Tibial nerve (tissue), 3 donors: ENCODE measurements at regions not wholly inside any gene's neighbourhood (a gene's known extent, or its start where the extent isn't known, plus 50 kb on each side); places are given as distances from the start of the nearest gene placed in this dataset.

Experiments
- CTCF ChIP-seq, 5 experiments: fragments of 200-600 bp in 3 of 5; fragments of 450-650 bp in 2 of 5; sonication (generic) in 3 of 5; IDR thresholded peaks; one replicate each; pipeline ENCODE4 v1.5.1; 2016 to 2019; ENCODE audit warnings: antibody characterized with exemption in 5 of 5, mild to moderate bottlenecking in 3 of 5, moderate library complexity in 2 of 5
- POLR2A ChIP-seq, 2 donors: fragments of 450-650 bp; IDR thresholded peaks; one replicate each; pipeline ENCODE4 v1.6.1; 2017; ENCODE audit warnings: antibody characterized with exemption in 2 of 2, mild to moderate bottlenecking in 2 of 2, moderate library complexity in 2 of 2

DNA sequence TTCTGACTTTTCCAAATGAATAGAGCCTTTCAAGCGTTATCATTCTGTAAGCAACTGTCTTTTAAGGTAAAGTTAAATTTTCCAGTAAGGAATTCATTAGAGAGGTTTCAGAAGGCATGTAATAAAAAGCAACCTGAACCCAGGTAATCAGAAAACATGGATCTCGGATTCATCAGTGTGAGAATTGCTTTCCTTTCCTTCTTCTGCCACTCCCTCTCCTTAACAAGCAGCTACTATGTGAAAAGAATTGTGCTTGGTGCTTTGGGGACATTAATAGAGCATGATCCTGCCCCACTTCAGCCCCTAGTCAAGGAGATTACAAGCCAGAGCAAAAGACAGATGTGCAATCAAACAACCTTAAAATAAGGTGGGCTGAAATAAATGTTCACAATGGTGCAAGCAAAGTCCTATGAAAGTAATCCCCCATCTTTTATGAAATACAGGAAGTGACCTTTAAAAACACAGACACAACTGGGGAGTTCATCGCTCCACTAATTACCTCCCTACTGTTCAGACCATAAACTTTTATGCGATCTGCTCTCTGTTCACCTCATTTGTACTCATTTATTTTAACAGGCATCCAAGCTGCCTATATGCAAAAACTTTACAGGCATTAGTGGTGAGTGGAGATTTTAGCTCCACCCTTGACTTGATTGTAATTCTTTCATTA, 122.9 kb upstream of the RASGEF1B start:
- TF ChIP-seq CTCF (IDR thresholded peaks at IDR 0.05) (no peak), POLR2A (IDR thresholded peaks at IDR 0.05) (no peak)
